Activated CD4-positive, alpha-beta T cell treated with anti-CD3 and anti-CD28 coated beads, Interleukin-2, amount 10 ng/mL, durations not matched to agents 7 days and 5 days (primary cell): ENCODE measurements at regions not wholly inside any gene's neighbourhood (a gene's known extent, or its start where the extent isn't known, plus 50 kb on each side); places are given as distances from the start of the nearest gene placed in this dataset.
"Not testable (repeated sequence)": the region's sequence is repeated elsewhere in the genome, so short reads cannot be mapped to it uniquely, and the experiment has no call there.

Experiments
- CTCF ChIA-PET: fragments of 350-600 bp; sonication (Branson Sonifier 250); formaldehyde crosslinking; loops from one replicate; lab custom pipeline; 2021; ENCODE audit warnings: antibody characterized with exemption; lab: Charles Lee
- POLR2A ChIA-PET: fragments of 350-600 bp; sonication (Branson Sonifier 250); formaldehyde crosslinking; loops from one replicate; lab custom pipeline; 2021; ENCODE audit warnings: antibody characterized with exemption; lab: Charles Lee
- DNase-seq: peaks from one replicate; pipeline ENCODE4 v3.0.0-alpha.2; 2020
- H3K27ac Mint-ChIP-seq: one replicate; pipeline ENCODE4 v1.8.0; 2021; ENCODE audit warnings: mild to moderate bottlenecking, moderate library complexity, mixed read lengths
- H3K27me3 Mint-ChIP-seq: one replicate; pipeline ENCODE4 v1.8.0; 2021; ENCODE audit warnings: mixed read lengths
- H3K36me3 Mint-ChIP-seq: one replicate; pipeline ENCODE4 v1.8.0; 2021; ENCODE audit warnings: low read depth, mixed read lengths
- H3K4me1 Mint-ChIP-seq: one replicate; pipeline ENCODE4 v1.8.0; 2021; ENCODE audit warnings: mixed read lengths
- H3K4me3 Mint-ChIP-seq: one replicate; pipeline ENCODE4 v1.8.0; 2021; ENCODE audit warnings: mild to moderate bottlenecking, moderate library complexity, mixed read lengths
- H3K9me3 Mint-ChIP-seq: one replicate; pipeline ENCODE4 v1.8.0; 2021; ENCODE audit warnings: mixed read lengths

- Mint-ChIP-seq H3K4me3 (no peak overlapping the region), H3K27ac (no peak overlapping the region), H3K9me3 (no peaks in the 10 kb centered on the region), H3K27me3 (peaks cover 41% of the 10 kb centered on the region), H3K36me3 (no peaks in the 10 kb centered on the region), H3K4me1 (no peaks in the 10 kb centered on the region)
- POLR2A ChIA-PET = no interaction called here
- CTCF ChIA-PET = interaction anchor here (0.6 kb wide), 1 partner anchor 8 kb away, joined by 5 read pairs; no protein-coding TSS in a partner anchor
- no peak for DNase-seq
Measured at GRCh38 chr20:58765780-58766179, 73.2 kb downstream of the NPEPL1 start.

DNA sequence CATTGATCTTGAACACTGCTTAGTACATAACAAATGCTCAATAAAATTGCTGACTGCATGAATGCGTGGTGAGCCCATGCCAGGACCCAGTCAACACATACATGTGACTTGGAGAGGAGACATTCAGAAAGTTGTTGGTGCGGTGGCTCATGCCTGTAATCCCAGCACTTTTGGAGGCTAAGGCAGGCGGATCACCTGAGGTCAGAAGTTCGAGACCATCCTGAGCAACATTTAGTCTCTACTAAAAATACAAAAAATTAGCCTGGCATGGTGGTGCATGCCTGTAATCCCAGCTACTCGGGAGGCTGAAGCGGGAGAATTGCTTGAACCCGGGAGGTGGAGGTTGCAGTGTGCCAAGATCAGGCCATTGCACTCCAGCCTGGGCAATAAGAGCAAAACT, 75.2 kb downstream of the NPEPL1 start:
- H3K4me1 Mint-ChIP-seq, POLR2A ChIA-PET, H3K4me3 Mint-ChIP-seq, H3K27ac Mint-ChIP-seq, H3K9me3 Mint-ChIP-seq, CTCF ChIA-PET, H3K36me3 Mint-ChIP-seq, DNase-seq: not testable (repeated sequence)
- peaks cover 45% of the 10 kb centered on the region for H3K27me3 Mint-ChIP-seq
